ENCODE measurements at regions not wholly inside any gene's neighbourhood (a gene's known extent, or its start where the extent isn't known, plus 50 kb on each side); places are given as distances from the start of the nearest gene placed in this dataset.
"Not testable (repeated sequence)": the region's sequence is repeated elsewhere in the genome, so short reads cannot be mapped to it uniquely, and the experiment has no call there.

- TF ChIP-seq CTCF (conservative IDR thresholded peaks at IDR 0.05; ENCODE audit: low read length); EZH2phosphoT487 (IDR thresholded peaks at IDR 0.05; ENCODE audit: borderline replicate concordance, low read depth, low read length): not testable (repeated sequence)
These were observed 439.6 kb upstream of the ANO5 start for GRCh38 chr11:21753244-21753767.
